Liver (tissue), 7 donors: ENCODE measurements at regions not wholly inside any gene's neighbourhood (a gene's known extent, or its start where the extent isn't known, plus 50 kb on each side); places are given as distances from the start of the nearest gene placed in this dataset.

Experiments
- DNase-seq: peaks from one replicate; pipeline ENCODE4 v3.0.0-alpha.2; 2017; ENCODE audit warnings: low spot score
- H3K27ac ChIP-seq, 2 donors: one replicate each; pipeline ENCODE4 v1.7.0; 2013; ENCODE audit warnings: inconsistent platforms in 2 of 2, low read length in 2 of 2, control low read depth in 1 of 2, low read depth in 1 of 2, mild to moderate bottlenecking in 1 of 2
- H3K27me3 ChIP-seq, 4 donors: one replicate each; pipeline versions ENCODE4 v1.6.1 to v1.7.0; 2013; ENCODE audit warnings: low read length in 3 of 4, inconsistent platforms in 1 of 4, mild to moderate bottlenecking in 1 of 4, moderate library complexity in 1 of 4; ENCODE audit not compliant: control insufficient read depth in 4 of 4, insufficient read depth in 4 of 4
- H3K36me3 ChIP-seq, 4 donors: one replicate each; pipeline versions ENCODE4 v1.6.1 to v1.7.0; 2013; ENCODE audit warnings: low read length in 3 of 4, mild to moderate bottlenecking in 3 of 4, low read depth in 1 of 4, moderate library complexity in 1 of 4; ENCODE audit not compliant: control insufficient read depth in 4 of 4, insufficient read depth in 3 of 4
- H3K4me1 ChIP-seq, 4 donors: one replicate each; pipeline versions ENCODE4 v1.6.1 to v1.7.0; 2013; ENCODE audit warnings: low read length in 3 of 4, mild to moderate bottlenecking in 3 of 4, moderate library complexity in 1 of 4; ENCODE audit not compliant: control insufficient read depth in 4 of 4, insufficient read depth in 4 of 4
- H3K4me3 ChIP-seq, 3 donors: one replicate each; pipeline versions ENCODE4 v1.6.1 to v1.7.0; 2013; ENCODE audit warnings: low read length in 3 of 3, control low read depth in 1 of 3, low read depth in 1 of 3, mild to moderate bottlenecking in 1 of 3
- H3K9ac ChIP-seq, 2 donors: one replicate each; pipeline ENCODE4 v1.7.0; 2013; ENCODE audit warnings: low read length in 2 of 2, mild to moderate bottlenecking in 2 of 2, moderate library complexity in 2 of 2, control low read depth in 1 of 2, low read depth in 1 of 2
- H3K9me3 ChIP-seq, 4 donors: one replicate each; pipeline versions ENCODE4 v1.6.1 to v1.7.0; 2013; ENCODE audit warnings: low read length in 3 of 4; ENCODE audit not compliant: control insufficient read depth in 4 of 4
- ATF3 ChIP-seq: IDR thresholded peaks from 2 replicates; pipeline ENCODE4 v1.6.1; 2016; ENCODE audit warnings: antibody characterized with exemption
- EGR1 ChIP-seq, 2 donors: IDR thresholded peaks; 2 replicates each; pipeline ENCODE4 v1.6.1; 2016 to 2018; ENCODE audit warnings: antibody characterized with exemption in 2 of 2, low read depth in 2 of 2
- FOXA1 ChIP-seq: IDR thresholded peaks from 2 replicates; pipeline ENCODE4 v1.6.1; 2016; ENCODE audit warnings: antibody characterized with exemption
- FOXA2 ChIP-seq: IDR thresholded peaks from 2 replicates; pipeline ENCODE4 v1.6.1; 2016; ENCODE audit warnings: antibody characterized with exemption
- GABPA ChIP-seq, 2 donors: IDR thresholded peaks in 1 of 2; conservative IDR thresholded peaks in 1 of 2; 2 replicates each; pipeline ENCODE4 v1.6.1; 2016; ENCODE audit warnings: antibody characterized with exemption in 2 of 2, mild to moderate bottlenecking in 1 of 2, moderate library complexity in 1 of 2
- HNF4A ChIP-seq, 2 donors: conservative IDR thresholded peaks; 2 replicates each; pipeline ENCODE4 v1.6.1; 2016; ENCODE audit warnings: antibody characterized with exemption in 2 of 2, mild to moderate bottlenecking in 2 of 2
- HNF4G ChIP-seq: IDR thresholded peaks from 2 replicates; pipeline ENCODE4 v1.6.1; 2016; ENCODE audit warnings: antibody characterized with exemption
- JUND ChIP-seq, 2 donors: IDR thresholded peaks; 2 replicates each; pipeline ENCODE4 v1.6.1; 2016; ENCODE audit warnings: antibody characterized with exemption in 2 of 2
- NR2F2 ChIP-seq: IDR thresholded peaks from 2 replicates; pipeline ENCODE4 v1.6.1; 2016; ENCODE audit warnings: antibody characterized with exemption
- RAD21 ChIP-seq, 2 donors: IDR thresholded peaks; 2 replicates each; pipeline ENCODE4 v1.6.1; 2016; ENCODE audit warnings: antibody characterized with exemption in 2 of 2, mild to moderate bottlenecking in 2 of 2
- REST ChIP-seq: IDR thresholded peaks from 2 replicates; pipeline ENCODE4 v1.6.1; 2016; ENCODE audit warnings: antibody characterized with exemption, mild to moderate bottlenecking
- RXRA ChIP-seq, 2 donors: IDR thresholded peaks; 2 replicates each; pipeline ENCODE4 v1.6.1; 2017 to 2018; ENCODE audit warnings: antibody characterized with exemption in 2 of 2, mild to moderate bottlenecking in 1 of 2
- SP1 ChIP-seq: IDR thresholded peaks from 2 replicates; pipeline ENCODE4 v1.6.1; 2018; ENCODE audit warnings: antibody characterized with exemption, mild to moderate bottlenecking
- TAF1 ChIP-seq: conservative IDR thresholded peaks from 2 replicates; pipeline ENCODE4 v1.6.1; 2016; ENCODE audit warnings: antibody characterized with exemption, mild to moderate bottlenecking
- WGBS: extraction: QIAGEN DNeasy Blood & Tissue Kit; methylation state at CpG from one replicate; pipeline ENCODE4 v1.1.7; 2013; 5-methylcytosine and 5-hydroxymethylcytosine counted together
- TF ChIP-seq, protein P1 (sequence below): IDR thresholded peaks from 2 replicates; pipeline ENCODE4 v1.6.1; 2016; ENCODE audit warnings: antibody characterized with exemption
- donor health status: healthy.
- donor health status: healthy.
- donor health status: healthy.
- donor health status: healthy.

GRCh38 chr5:174806729-174807128 lies 82.3 kb downstream of the MSX2 start:
- Histone ChIP-seq H3K4me3 (no peak overlapping the region), H3K36me3 (no peaks in the 10 kb centered on the region)
- 78% methylated on average over 5 of the region's 5 CpGs for WGBS

DNA sequence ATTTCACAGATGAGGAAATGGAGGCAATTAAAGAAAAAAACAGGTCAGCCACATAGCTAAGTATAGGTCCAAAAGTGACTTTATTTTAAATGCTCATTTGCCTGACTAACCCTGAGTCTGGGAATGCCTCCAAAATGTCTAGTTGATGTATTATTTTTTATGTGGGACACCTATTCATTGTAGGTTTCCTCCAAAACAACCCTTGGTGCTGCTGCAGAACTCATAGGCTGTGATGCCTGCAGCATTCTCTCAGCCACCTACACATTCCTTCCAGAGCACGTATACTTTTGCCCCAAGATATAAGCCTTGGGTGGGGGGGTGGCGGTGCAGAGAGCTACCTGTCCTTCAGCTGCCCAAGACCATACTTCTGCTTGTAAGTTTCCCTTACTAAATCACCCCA lies 77.4 kb downstream of the MSX2 start:
- Histone ChIP-seq H3K36me3 (no peaks in the 10 kb centered on the region), H3K27ac (no peak overlapping the region), H3K27me3 (no peaks in the 10 kb centered on the region), H3K4me1 (no peaks in the 10 kb centered on the region), H3K9me3 (peaks cover 0 to 13% (median under 1%) of the 10 kb centered on the region in 4 donors), H3K4me3 (no peak overlapping the region), H3K9ac (no peak overlapping the region)
- 65% methylated on average over 2 of the region's 2 CpGs for WGBS
- no peak for DNase-seq
- TF ChIP-seq, protein P1, sequence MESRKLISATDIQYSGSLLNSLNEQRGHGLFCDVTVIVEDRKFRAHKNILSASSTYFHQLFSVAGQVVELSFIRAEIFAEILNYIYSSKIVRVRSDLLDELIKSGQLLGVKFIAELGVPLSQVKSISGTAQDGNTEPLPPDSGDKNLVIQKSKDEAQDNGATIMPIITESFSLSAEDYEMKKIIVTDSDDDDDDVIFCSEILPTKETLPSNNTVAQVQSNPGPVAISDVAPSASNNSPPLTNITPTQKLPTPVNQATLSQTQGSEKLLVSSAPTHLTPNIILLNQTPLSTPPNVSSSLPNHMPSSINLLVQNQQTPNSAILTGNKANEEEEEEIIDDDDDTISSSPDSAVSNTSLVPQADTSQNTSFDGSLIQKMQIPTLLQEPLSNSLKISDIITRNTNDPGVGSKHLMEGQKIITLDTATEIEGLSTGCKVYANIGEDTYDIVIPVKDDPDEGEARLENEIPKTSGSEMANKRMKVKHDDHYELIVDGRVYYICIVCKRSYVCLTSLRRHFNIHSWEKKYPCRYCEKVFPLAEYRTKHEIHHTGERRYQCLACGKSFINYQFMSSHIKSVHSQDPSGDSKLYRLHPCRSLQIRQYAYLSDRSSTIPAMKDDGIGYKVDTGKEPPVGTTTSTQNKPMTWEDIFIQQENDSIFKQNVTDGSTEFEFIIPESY = no peak
- TF ChIP-seq FOXA1 (no peak), FOXA2 (no peak), RXRA (IDR thresholded peaks at IDR 0.05) (no peak), JUND (IDR thresholded peaks at IDR 0.05) (no peak), NR2F2 (no peak), REST (no peak), HNF4A (conservative IDR thresholded peaks at IDR 0.05) (no peak), HNF4G (no peak), RAD21 (IDR thresholded peaks at IDR 0.05) (no peak), SP1 (no peak), ATF3 (no peak), EGR1 (IDR thresholded peaks at IDR 0.05; ENCODE audit: low read depth in 2 of 2) (no peak)

More at GRCh38 chr5:174806729-174807128, 82.3 kb downstream of the MSX2 start:
- Histone ChIP-seq H3K27me3 (no peaks in the 10 kb centered on the region), H3K9me3 (peaks cover 0 to 9% (median under 1%) of the 10 kb centered on the region in 4 donors), H3K9ac (no peak overlapping the region), H3K4me1 (no peaks in the 10 kb centered on the region), H3K27ac (no peak overlapping the region)
- TF ChIP-seq SP1 (no peak), HNF4A (conservative IDR thresholded peaks at IDR 0.05) (no peak), ATF3 (no peak), TAF1 (no peak), RXRA (IDR thresholded peaks at IDR 0.05) (no peak), REST (no peak), GABPA (IDR thresholded peaks at IDR 0.05 in 1 of 2, conservative IDR thresholded peaks at IDR 0.05 in 1 of 2) (no peak), HNF4G (no peak)
- TF ChIP-seq, protein P1 = no peak
- no peak for DNase-seq
